Heart left ventricle (tissue), 16 donors: ENCODE measurements at regions not wholly inside any gene's neighbourhood (a gene's known extent, or its start where the extent isn't known, plus 50 kb on each side); places are given as distances from the start of the nearest gene placed in this dataset.

ENCODE experiments used
- ATAC-seq, 4 donors: fragments of 200-7000 bp; cut with Tn5 transposase; one replicate each; pipeline ENCODE4 v1.9.1; 2020 to 2022; ENCODE audit warnings: moderate library complexity in 4 of 4, mild to moderate bottlenecking in 3 of 4, moderate number of reproducible peaks in 1 of 4
- DNase-seq, 5 donors: peaks; one replicate each; pipeline ENCODE4 v3.0.0-alpha.2; 2020
- H3K27ac ChIP-seq, 12 donors: fragments of 200-600 bp; sonication (generic) in 4 of 12; one replicate each; pipeline versions ENCODE4 v1.5.0 to v1.8.0; 2016 to 2022; ENCODE audit warnings: mild to moderate bottlenecking in 2 of 12
- H3K27me3 ChIP-seq, 9 donors: fragments of 200-600 bp; sonication (generic) in 2 of 9; one replicate each; pipeline versions ENCODE4 v1.5.1 to v1.8.0; 2016 to 2022; ENCODE audit warnings: mild to moderate bottlenecking in 3 of 9
- H3K36me3 ChIP-seq, 9 donors: fragments of 200-600 bp; sonication (generic) in 2 of 9; one replicate each; pipeline versions ENCODE4 v1.5.0 to v1.8.0; 2018 to 2022; ENCODE audit warnings: mild to moderate bottlenecking in 2 of 9
- H3K4me1 ChIP-seq, 12 donors: fragments of 200-600 bp; sonication (generic) in 4 of 12; one replicate each; pipeline versions ENCODE4 v1.5.0 to v1.8.0; 2016 to 2022; ENCODE audit warnings: mild to moderate bottlenecking in 3 of 12
- H3K4me3 ChIP-seq, 12 donors: fragments of 200-600 bp; sonication (generic) in 4 of 12; one replicate each; pipeline versions ENCODE4 v1.5.0 to v1.8.0; 2017 to 2022; ENCODE audit warnings: mild to moderate bottlenecking in 9 of 12, moderate library complexity in 4 of 12
- H3K9me3 ChIP-seq, 12 donors: fragments of 200-600 bp; sonication (generic) in 4 of 12; one replicate each; pipeline versions ENCODE4 v1.5.0 to v1.8.0; 2016 to 2022; ENCODE audit warnings: mild to moderate bottlenecking in 1 of 12
- CTCF ChIP-seq, 12 donors: fragments of 200-600 bp; sonication (generic) in 4 of 12; IDR thresholded peaks; one replicate each; pipeline versions ENCODE4 v1.5.0 to v1.8.0; 2018 to 2022; ENCODE audit warnings: antibody characterized with exemption in 12 of 12, mild to moderate bottlenecking in 5 of 12
- POLR2A ChIP-seq, 2 donors: fragments of 450-650 bp; IDR thresholded peaks; one replicate each; pipeline ENCODE4 v1.6.1; 2017; ENCODE audit warnings: antibody characterized with exemption in 2 of 2, mild to moderate bottlenecking in 2 of 2, moderate library complexity in 2 of 2
- WGBS, 4 donors: extraction: QIAGEN DNeasy Blood & Tissue Kit in 2 of 4; methylation state at CpG; one replicate each; pipeline versions ENCODE4 v1.1.5 to v1.1.7; 2013 to 2018; 5-methylcytosine and 5-hydroxymethylcytosine counted together
- intact Hi-C, 10 donors: fragments of 100-400 bp; cut with DNase I; formaldehyde crosslinking; loops; one replicate each; pipeline versions ENCODE4 v1.11.1 to v1.14.2; 2022
- donor health status: ischemic (EF 13 %, LVEDD 7.1; RV severe dilation, severe dysfunction).
- donor health status: healthy with polysubstance abuse.
- donor health status: DM: no; HTN: yes; CAD: no.
- donor health status: DM: no; HTN: no; CAD: no.
- donor health status: ischemic (EF 25% LVEDD 6.9; RV normal size, moderate dysfunction).
- donor health status: ischemic (EF 25% LVEDD 5.7; RV mildly dilated, moderate dysfunction).
- donor health status: healthy.
- donor health status: DM: yes; HTN: yes; CAD: no.
- donor health status: ischemic (EF 35%, LVEDD 5.7; RV mildly dilated, moderate dysfunction).
- donor health status: nonischemic (EF 11% LVEDD 7.7; RV severe dilation, severe dysfunction).
- donor health status: DM: yes; HTN: yes; CAD: no.
- donor health status: PGD.
- donor health status: ischemic (EF 29% LVEDD 5.4; RV normal size, mild dysfunction).
- donor health status: nonischemic (EF 23%, LVEDD 6.1; RV moderate dilation, normal function).

- ATAC-seq (no peak), DNase-seq (no peak)
- Histone ChIP-seq H3K4me3 (no peak overlapping the region), H3K27ac (no peak overlapping the region), H3K4me1 (no peaks in the 10 kb centered on the region), H3K9me3 (no peaks in the 10 kb centered on the region), H3K36me3 (no peaks in the 10 kb centered on the region), H3K27me3 (no peaks in the 10 kb centered on the region)
- TF ChIP-seq POLR2A (IDR thresholded peaks at IDR 0.05) (no peak), CTCF (IDR thresholded peaks at IDR 0.05) (no peak)
- WGBS, 4 donors: 16 to 28% (median 20%) methylated on average over 2 of the region's 2 CpGs
- intact Hi-C loops: no loop called here
Measured at GRCh38 chr5:35370871-35371270, 140.6 kb upstream of the PRLR start.

GRCh38 chr5:35369965-35370790 is 139.9 kb upstream of the PRLR start:
- intact Hi-C loops: no loop called here
- Histone ChIP-seq H3K36me3 (no peaks in the 10 kb centered on the region), H3K27me3 (no peaks in the 10 kb centered on the region), H3K4me1 (no peaks in the 10 kb centered on the region), H3K9me3 (no peaks in the 10 kb centered on the region), H3K4me3 (no peak overlapping the region), H3K27ac (no peak overlapping the region)
- 53 to 64% (median 59%) methylated on average over 7 of the region's 7 CpGs for whole genome bisulfite sequencing, 4 donors
- ATAC-seq (no peak), DNase-seq (no peak)
- TF ChIP-seq CTCF (IDR thresholded peaks at IDR 0.05) (no peak), POLR2A (IDR thresholded peaks at IDR 0.05) (no peak)

- DNase-seq (no peak), ATAC-seq (no peak)
- intact Hi-C loops: no loop called here
- Histone ChIP-seq H3K4me3 (no peak overlapping the region), H3K27me3 (no peaks in the 10 kb centered on the region), H3K27ac (no peak overlapping the region), H3K9me3 (no peaks in the 10 kb centered on the region), H3K36me3 (no peaks in the 10 kb centered on the region), H3K4me1 (no peaks in the 10 kb centered on the region)
- 76 to 84% (median 82%) methylated on average over 1 of the region's 1 CpG for WGBS, 4 donors
- TF ChIP-seq POLR2A (IDR thresholded peaks at IDR 0.05) (no peak), CTCF (IDR thresholded peaks at IDR 0.05) (no peak)
Measured at GRCh38 chr5:35367526-35367925, 137.2 kb upstream of the PRLR start.

GRCh38 chr5:35365758-35366157 is 135.5 kb upstream of the PRLR start:
- intact Hi-C loops: no loop called here
- no peak overlapping the region for H3K4me3 ChIP-seq
- no peaks in the 10 kb centered on the region for H3K36me3 ChIP-seq
- no peaks in the 10 kb centered on the region for H3K27me3 ChIP-seq
- TF ChIP-seq CTCF (IDR thresholded peaks at IDR 0.05): no peak
- no peak for TF ChIP-seq POLR2A (IDR thresholded peaks at IDR 0.05)
- DNase-seq: no peak
- no peak overlapping the region for H3K27ac ChIP-seq
- no peaks in the 10 kb centered on the region for H3K4me1 ChIP-seq
- 71 to 89% (median 83%) methylated on average over 3 of the region's 3 CpGs for WGBS, 4 donors
- no peaks in the 10 kb centered on the region for H3K9me3 ChIP-seq
- ATAC-seq: no peak
